HCT116 (cell line): ENCODE measurements at regions not wholly inside any gene's neighbourhood (a gene's known extent, or its start where the extent isn't known, plus 50 kb on each side); places are given as distances from the start of the nearest gene placed in this dataset.

Experiments used
- ATAC-seq: fragments of 200-7000 bp; cut with Tn5 transposase; 2 replicates; pipeline ENCODE4 v1.9.1; 2020; ENCODE audit warnings: mild to moderate bottlenecking, moderate library complexity
- BruUV-seq: library from RNA; stranded (reverse); fragments of 400-500 nt; replicated peaks from 2 replicates; lab custom pipeline; 2021; lab: Mats Ljungman, UMichigan
- CTCF ChIA-PET: fragments of 300-600 bp; sonication (Branson Sonifier 250); formaldehyde crosslinking; loops from one replicate; lab custom pipeline; 2021; ENCODE audit warnings: antibody characterized with exemption; lab: Charles Lee
- POLR2A ChIA-PET: fragments of 300-600, 350-600 bp; sonication (Branson Sonifier 250); formaldehyde crosslinking; loops from one replicate; lab custom pipeline; 2021; ENCODE audit warnings: antibody characterized with exemption; lab: Charles Lee
- RAD21 ChIA-PET, 2 experiments: fragments of 300-600 bp; sonication (Branson Sonifier 250); formaldehyde crosslinking; loops; one replicate each; lab custom pipeline; 2023; ENCODE audit warnings: low total read pairs in 2 of 2; ENCODE audit not compliant: uncharacterized antibody in 2 of 2, unreplicated experiment in 2 of 2, low non-redundant PET in 1 of 2; lab: Charles Lee
- DNase-seq: peaks from one replicate; pipeline ENCODE4 v3.0.0-alpha.2; 2010; ENCODE audit warnings: low read depth, low spot score
- H2AFZ ChIP-seq: fragments of 200-600 bp; shearing (Covaris generic), sonication (generic); 2 replicates; pipeline ENCODE4 v1.6.1; 2017; ENCODE audit warnings: low read depth, mixed run types, mixed read lengths, antibody characterized with exemption, low read length; ENCODE audit not compliant: poor library complexity, severe bottlenecking
- H3K27ac ChIP-seq: 2 replicates; pipeline ENCODE4 v1.5.1; 2012; ENCODE audit warnings: low read depth, low read length
- H3K27me3 ChIP-seq: fragments of 200-600 bp; sonication (generic); 2 replicates; pipeline ENCODE4 v1.6.1; 2016; ENCODE audit warnings: mixed run types, low read length, mixed read lengths; ENCODE audit not compliant: insufficient read depth
- H3K36me3 ChIP-seq, 2 experiments: fragments of 200-500 bp in 1 of 2; fragments of 200-600 bp in 1 of 2; sonication (Bioruptor generic) in 1 of 2; sonication (generic) in 1 of 2; 2 replicates each; pipeline versions ENCODE4 v1.5.1 to v1.6.1; 2014 to 2016; ENCODE audit warnings: low read length in 2 of 2, inconsistent platforms in 1 of 2, mixed read lengths in 1 of 2, mixed run types in 1 of 2; ENCODE audit not compliant: insufficient read depth in 2 of 2, control insufficient read depth in 1 of 2
- H3K4me1 ChIP-seq, 2 experiments: fragments of 200-600 bp in 1 of 2; sonication (generic) in 1 of 2; 2 replicates each; pipeline versions ENCODE4 v1.5.1 to v1.6.1; 2012 to 2017; ENCODE audit warnings: low read length in 2 of 2, inconsistent platforms in 1 of 2, mild to moderate bottlenecking in 1 of 2, mixed read lengths in 1 of 2, mixed run types in 1 of 2, moderate library complexity in 1 of 2; ENCODE audit not compliant: insufficient read depth in 2 of 2, control insufficient read depth in 1 of 2
- H3K4me2 ChIP-seq: fragments of 200-600 bp; sonication (generic); 2 replicates; pipeline ENCODE4 v1.6.1; 2017; ENCODE audit warnings: mixed run types, low read length, mixed read lengths
- H3K4me3 ChIP-seq, 2 experiments: fragments of 200-600 bp in 1 of 2; sonication (generic) in 1 of 2; replicated peaks in 1 of 2; 2 replicates each; pipeline ENCODE4 v1.5.1; 2011 to 2016; ENCODE audit warnings: low read length in 2 of 2, control low read depth in 1 of 2, low read depth in 1 of 2, mild to moderate bottlenecking in 1 of 2, mixed read lengths in 1 of 2, mixed run types in 1 of 2
- H3K79me2 ChIP-seq: fragments of 200-600 bp; sonication (generic); 2 replicates; pipeline ENCODE4 v1.6.1; 2017; ENCODE audit warnings: mild to moderate bottlenecking, mixed run types, low read length, moderate library complexity, mixed read lengths; ENCODE audit not compliant: insufficient read depth
- H3K9ac ChIP-seq: fragments of 200-600 bp; sonication (generic); 2 replicates; pipeline ENCODE4 v1.6.1; 2016; ENCODE audit warnings: low read length, mixed read lengths
- H3K9me2 ChIP-seq: fragments of 200-600 bp; sonication (generic), shearing (Covaris generic); 2 replicates; pipeline ENCODE4 v1.6.1; 2017; ENCODE audit warnings: mixed run types, mild to moderate bottlenecking, moderate library complexity; ENCODE audit not compliant: insufficient read depth
- H3K9me3 ChIP-seq, 2 experiments: fragments of 200-500 bp in 1 of 2; fragments of 200-600 bp in 1 of 2; sonication (Bioruptor generic) in 1 of 2; sonication (generic) in 1 of 2; 2 replicates each; pipeline ENCODE4 v1.6.1; 2014 to 2017; ENCODE audit warnings: low read length in 2 of 2, mixed read lengths in 2 of 2, inconsistent platforms in 1 of 2, low read depth in 1 of 2, mild to moderate bottlenecking in 1 of 2, mixed run types in 1 of 2, moderate library complexity in 1 of 2; ENCODE audit not compliant: control insufficient read depth in 1 of 2, insufficient read depth in 1 of 2
- H4K20me1 ChIP-seq: fragments of 200-600 bp; sonication (generic), shearing (Covaris generic); 2 replicates; pipeline ENCODE4 v1.6.1; 2017; ENCODE audit warnings: mixed run types, mild to moderate bottlenecking, moderate library complexity; ENCODE audit not compliant: insufficient read depth
- ATF3 ChIP-seq: IDR thresholded peaks from 2 replicates; pipeline ENCODE4 v1.6.1; 2012
- CBX3 ChIP-seq: IDR thresholded peaks from 2 replicates; pipeline ENCODE4 v1.6.1; 2012; ENCODE audit warnings: low read depth
- CEBPB ChIP-seq: IDR thresholded peaks from 2 replicates; pipeline ENCODE4 v1.6.1; 2012; ENCODE audit warnings: low read depth
- CTCF ChIP-seq, 3 experiments: fragments of 200-600 bp in 1 of 3; sonication (generic) in 1 of 3; IDR thresholded peaks in 2 of 3; conservative IDR thresholded peaks in 1 of 3; 2 replicates each; pipeline ENCODE4 v1.5.1; 2012 to 2017; ENCODE audit warnings: low read depth in 2 of 3, low read length in 2 of 3, antibody characterized with exemption in 1 of 3, borderline replicate concordance in 1 of 3, control low read depth in 1 of 3, mild to moderate bottlenecking in 1 of 3, mixed read lengths in 1 of 3, mixed run types in 1 of 3, moderate library complexity in 1 of 3; ENCODE audit not compliant: insufficient read depth in 1 of 3
- EGR1 ChIP-seq: IDR thresholded peaks from 2 replicates; pipeline ENCODE4 v1.6.1; 2012; ENCODE audit warnings: low read depth
- EZH2phosphoT487 ChIP-seq: fragments of 200-600 bp; IDR thresholded peaks from 2 replicates; pipeline ENCODE4 v1.6.1; 2018; ENCODE audit warnings: antibody characterized with exemption, borderline replicate concordance
- FOSL1 ChIP-seq: IDR thresholded peaks from 2 replicates; pipeline ENCODE4 v1.6.1; 2012; ENCODE audit warnings: low read depth
- JUND ChIP-seq: IDR thresholded peaks from 2 replicates; pipeline ENCODE4 v1.6.1; 2012
- MAX ChIP-seq: IDR thresholded peaks from 2 replicates; pipeline ENCODE4 v1.6.1; 2012
- POLR2A ChIP-seq: IDR thresholded peaks from 2 replicates; pipeline ENCODE4 v1.7.0; 2011; ENCODE audit warnings: borderline replicate concordance; ENCODE audit not compliant: insufficient read depth, insufficient read length; ENCODE audit errors: extremely low read depth
- POLR2AphosphoS5 ChIP-seq: IDR thresholded peaks from 2 replicates; pipeline ENCODE4 v1.6.1; 2011; ENCODE audit warnings: mild to moderate bottlenecking, low read depth, low read length, moderate library complexity
- RAD21 ChIP-seq: IDR thresholded peaks from 2 replicates; pipeline ENCODE4 v1.6.1; 2012; ENCODE audit warnings: low read depth, mild to moderate bottlenecking
- REST ChIP-seq: IDR thresholded peaks from 2 replicates; pipeline ENCODE4 v1.6.1; 2012; ENCODE audit warnings: low read depth
- SRF ChIP-seq: IDR thresholded peaks from 2 replicates; pipeline ENCODE4 v1.6.1; 2012; ENCODE audit warnings: low read depth
- TCF7L2 ChIP-seq: IDR thresholded peaks from 2 replicates; pipeline ENCODE4 v1.7.0; 2011; ENCODE audit warnings: borderline replicate concordance, inconsistent platforms; ENCODE audit not compliant: insufficient read depth, insufficient read length; ENCODE audit errors: extremely low read depth
- YY1 ChIP-seq: IDR thresholded peaks from 2 replicates; pipeline ENCODE4 v1.6.1; 2011; ENCODE audit warnings: low read length, low read depth, moderate library complexity, mild to moderate bottlenecking; ENCODE audit not compliant: insufficient replicate concordance; ENCODE audit errors: extremely low read depth
- ZFX ChIP-seq: fragments of 450-650 bp; IDR thresholded peaks from 2 replicates; pipeline ENCODE4 v1.6.1; 2017
- ZNF274 ChIP-seq: fragments of 200-500 bp; sonication (Bioruptor generic); IDR thresholded peaks from 2 replicates; pipeline ENCODE4 v1.6.1; 2014; ENCODE audit warnings: mild to moderate bottlenecking, low read depth, low read length, inconsistent platforms
- intact Hi-C: fragments of 100-400 bp; cut with micrococcal nuclease; formaldehyde crosslinking; loops from 2 replicates; pipeline ENCODE4 v1.10.0; 2022

GRCh38 chr6:128655978-128656498, 135.6 kb upstream of the PTPRK start (continued):
- peak; percentile 23; the same call in 1 of the 2 replicates for TF ChIP-seq ATF3
- no peak for TF ChIP-seq ZFX
- TF ChIP-seq CEBPB, result peak; percentile 66
- TF ChIP-seq MAX, result peak; percentile 25; the same call in 1 of the 2 replicates
- TF ChIP-seq POLR2AphosphoS5, result no peak

- ATAC-seq, result no peak
- intact Hi-C loops, result no loop called here
- RAD21 ChIA-PET, result no interaction called here
- no peak for TF ChIP-seq POLR2AphosphoS5
- TF ChIP-seq CTCF (IDR thresholded peaks at IDR 0.05 in 2 of 3, conservative IDR thresholded peaks at IDR 0.05 in 1 of 3; ENCODE audit: borderline replicate concordance in 1 of 3, insufficient read depth in 1 of 3, low read depth in 2 of 3, low read length in 2 of 3), result no peak
- TF ChIP-seq SRF, result no peak
- no peak for TF ChIP-seq ZFX
- TF ChIP-seq CBX3, result no peak
- no peak for TF ChIP-seq REST
- TF ChIP-seq EGR1, result no peak
- no peak for TF ChIP-seq YY1
- TF ChIP-seq JUND, result no peak
- no peak for TF ChIP-seq EZH2phosphoT487
- TF ChIP-seq TCF7L2, result no peak
- no peak for TF ChIP-seq RAD21
- TF ChIP-seq MAX, result no peak
- no peak for TF ChIP-seq POLR2A
- no peak for TF ChIP-seq ZNF274
- no peak for TF ChIP-seq FOSL1
Measured at GRCh38 chr6:128648022-128648598, 127.7 kb upstream of the PTPRK start.

More at GRCh38 chr6:128648022-128648598, 127.7 kb upstream of the PTPRK start:
- H3K27ac ChIP-seq, result no peak overlapping the region
- no peak overlapping the region for H3K4me2 ChIP-seq
- H3K9me3 ChIP-seq, result no peaks in the 10 kb centered on the region
- no peak overlapping the region for H3K4me3 ChIP-seq
- H3K79me2 ChIP-seq, result no peaks in the 10 kb centered on the region
- no peaks in the 10 kb centered on the region for H3K9me2 ChIP-seq
- ChIA-PET POLR2A (no interaction called here), CTCF (no interaction called here)
- H3K27me3 ChIP-seq, result no peaks in the 10 kb centered on the region
- no peaks in the 10 kb centered on the region for H3K4me1 ChIP-seq
- H3K9ac ChIP-seq, result no peak overlapping the region
- DNase-seq, result no peak
- H4K20me1 ChIP-seq, result no peaks in the 10 kb centered on the region
- BruUV-seq, result no TSS peak
- H3K36me3 ChIP-seq, result no peaks in the 10 kb centered on the region
- H2AFZ ChIP-seq, result no peak overlapping the region
